NB4 (cell line): ENCODE measurements at regions not wholly inside any gene's neighbourhood (a gene's known extent, or its start where the extent isn't known, plus 50 kb on each side); places are given as distances from the start of the nearest gene placed in this dataset.

Experiments
- DNase-seq: peaks from one replicate; pipeline ENCODE4 v3.0.0; 2010; ENCODE audit warnings: low read depth
- H3K4me3 ChIP-seq: one replicate; pipeline ENCODE4 v1.5.1; 2011; ENCODE audit warnings: mild to moderate bottlenecking, low read depth, low read length, moderate library complexity
- MYC ChIP-seq: IDR thresholded peaks from 2 replicates; pipeline ENCODE4 v1.6.1; 2011; ENCODE audit warnings: low read depth, low read length
- POLR2A ChIP-seq: IDR thresholded peaks from 2 replicates; pipeline ENCODE4 v1.6.1; 2011; ENCODE audit warnings: mild to moderate bottlenecking; ENCODE audit not compliant: insufficient read length; ENCODE audit errors: extremely low read depth
- TF ChIP-seq, protein P1 (sequence below): IDR thresholded peaks from 2 replicates; pipeline ENCODE4 v1.6.1; 2011; ENCODE audit warnings: low read depth, low read length
- TF ChIP-seq, protein P2 (sequence below): IDR thresholded peaks from one replicate; pipeline ENCODE4 v1.5.1; 2012; ENCODE audit warnings: low read depth, low read length

DNA sequence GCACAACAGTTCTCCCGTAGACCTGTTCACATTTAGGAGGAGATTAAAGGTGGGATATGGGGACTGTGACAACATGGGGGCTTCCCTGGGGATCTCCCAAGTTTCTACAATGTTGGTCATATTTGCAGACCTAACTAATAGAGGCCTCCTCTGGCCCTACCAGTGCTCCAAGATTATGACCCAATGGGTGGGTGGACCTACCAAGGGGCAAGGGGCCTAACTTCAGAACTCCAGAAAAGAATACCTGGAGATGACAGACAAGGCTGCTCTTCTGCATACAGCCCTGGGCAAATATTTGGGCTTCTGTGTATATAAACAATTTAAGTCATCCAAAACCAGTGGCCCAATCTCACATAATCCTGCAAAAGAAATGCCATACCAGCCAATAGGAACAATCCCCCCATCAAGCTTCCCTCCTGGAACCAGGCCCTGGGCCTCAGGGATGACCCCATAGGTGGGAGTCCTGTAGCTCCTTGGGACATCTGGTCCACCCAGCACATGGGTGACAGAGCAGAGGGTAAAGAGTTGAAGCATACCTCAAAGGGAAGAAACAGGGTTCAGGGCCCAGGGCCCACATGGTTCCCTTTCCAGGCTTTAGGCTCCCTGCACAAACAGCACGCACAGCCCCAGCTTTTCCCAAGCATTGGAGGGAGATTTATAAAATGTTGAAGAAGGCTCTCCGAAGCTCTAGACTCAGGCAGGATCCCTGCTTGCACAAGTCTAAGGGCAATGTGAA lies 86.1 kb upstream of the CHST15 start:
- TF ChIP-seq, protein P1, sequence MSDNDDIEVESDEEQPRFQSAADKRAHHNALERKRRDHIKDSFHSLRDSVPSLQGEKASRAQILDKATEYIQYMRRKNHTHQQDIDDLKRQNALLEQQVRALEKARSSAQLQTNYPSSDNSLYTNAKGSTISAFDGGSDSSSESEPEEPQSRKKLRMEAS = no peak
- TF ChIP-seq, protein P2, sequence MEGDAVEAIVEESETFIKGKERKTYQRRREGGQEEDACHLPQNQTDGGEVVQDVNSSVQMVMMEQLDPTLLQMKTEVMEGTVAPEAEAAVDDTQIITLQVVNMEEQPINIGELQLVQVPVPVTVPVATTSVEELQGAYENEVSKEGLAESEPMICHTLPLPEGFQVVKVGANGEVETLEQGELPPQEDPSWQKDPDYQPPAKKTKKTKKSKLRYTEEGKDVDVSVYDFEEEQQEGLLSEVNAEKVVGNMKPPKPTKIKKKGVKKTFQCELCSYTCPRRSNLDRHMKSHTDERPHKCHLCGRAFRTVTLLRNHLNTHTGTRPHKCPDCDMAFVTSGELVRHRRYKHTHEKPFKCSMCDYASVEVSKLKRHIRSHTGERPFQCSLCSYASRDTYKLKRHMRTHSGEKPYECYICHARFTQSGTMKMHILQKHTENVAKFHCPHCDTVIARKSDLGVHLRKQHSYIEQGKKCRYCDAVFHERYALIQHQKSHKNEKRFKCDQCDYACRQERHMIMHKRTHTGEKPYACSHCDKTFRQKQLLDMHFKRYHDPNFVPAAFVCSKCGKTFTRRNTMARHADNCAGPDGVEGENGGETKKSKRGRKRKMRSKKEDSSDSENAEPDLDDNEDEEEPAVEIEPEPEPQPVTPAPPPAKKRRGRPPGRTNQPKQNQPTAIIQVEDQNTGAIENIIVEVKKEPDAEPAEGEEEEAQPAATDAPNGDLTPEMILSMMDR = no peak
- TF ChIP-seq MYC (no peak), POLR2A (no peak)
- DNase-seq = no peak
- H3K4me3 ChIP-seq = no peak overlapping the region

DNA sequence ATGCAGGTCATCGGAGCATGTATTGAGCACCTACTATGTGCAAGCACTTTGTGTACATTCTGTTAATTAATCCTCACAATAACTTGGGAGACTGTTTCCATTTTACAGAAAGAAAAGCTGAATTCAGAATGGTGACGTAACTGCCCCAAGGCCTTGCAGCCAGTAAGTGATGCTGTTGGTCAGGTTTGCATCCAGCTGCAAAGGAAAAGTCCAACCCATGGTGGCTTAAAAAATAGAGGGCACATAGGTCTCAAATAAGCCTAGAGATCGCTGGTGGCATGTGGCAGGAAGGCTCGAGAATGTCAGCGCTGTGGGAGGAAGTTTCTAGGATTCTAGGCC lies 83.8 kb upstream of the CHST15 start:
- no peak for DNase-seq
- TF ChIP-seq, protein P1 = no peak
- no peak for TF ChIP-seq MYC
- no peak for TF ChIP-seq POLR2A
- TF ChIP-seq, protein P2 = no peak
- no peak overlapping the region for H3K4me3 ChIP-seq

DNA sequence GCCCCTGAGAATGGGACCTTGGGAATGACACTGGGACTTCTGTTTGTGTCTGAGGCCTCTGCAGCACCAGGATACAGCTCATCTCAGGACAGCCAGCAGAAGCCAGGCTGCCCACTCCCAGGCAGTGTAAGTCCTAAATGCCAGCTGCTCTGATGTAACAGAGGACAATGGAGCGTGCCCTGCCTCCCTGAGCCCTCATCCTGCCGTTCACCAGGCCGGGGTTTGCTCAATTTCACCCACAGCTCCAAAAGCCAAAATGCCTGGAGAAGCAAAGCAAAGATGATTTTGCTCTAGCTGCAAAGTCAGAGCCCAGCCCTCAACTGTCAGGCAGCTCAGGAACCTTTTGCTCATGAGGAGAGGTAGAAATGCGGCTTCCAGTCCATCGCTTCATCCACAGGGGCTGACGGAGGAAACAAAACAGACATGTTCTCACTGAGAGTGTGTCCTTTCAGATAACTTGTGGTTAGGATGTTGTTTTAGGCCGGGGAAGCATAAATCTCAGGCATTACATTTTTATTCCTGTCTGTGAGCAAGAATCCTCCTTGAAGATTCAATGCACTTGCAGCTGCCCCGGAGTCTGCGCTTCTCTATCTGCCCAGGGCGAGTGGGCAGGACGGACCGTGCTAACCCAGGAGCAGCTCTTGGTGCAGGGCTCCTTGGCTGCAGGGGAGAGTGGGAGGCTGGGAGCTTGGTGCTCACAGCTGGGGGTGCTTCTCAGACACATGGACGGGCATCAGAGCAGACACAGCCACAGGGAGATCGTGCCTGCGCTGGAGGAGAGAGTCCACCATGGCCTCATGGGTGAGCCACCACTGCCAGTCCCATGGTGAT lies 83.2 kb upstream of the CHST15 start:
- TF ChIP-seq, protein P1 = no peak
- TF ChIP-seq, protein P2 = no peak
- TF ChIP-seq POLR2A (no peak), MYC (no peak)
- DNase-seq = no peak
- H3K4me3 ChIP-seq = no peak overlapping the region

DNA sequence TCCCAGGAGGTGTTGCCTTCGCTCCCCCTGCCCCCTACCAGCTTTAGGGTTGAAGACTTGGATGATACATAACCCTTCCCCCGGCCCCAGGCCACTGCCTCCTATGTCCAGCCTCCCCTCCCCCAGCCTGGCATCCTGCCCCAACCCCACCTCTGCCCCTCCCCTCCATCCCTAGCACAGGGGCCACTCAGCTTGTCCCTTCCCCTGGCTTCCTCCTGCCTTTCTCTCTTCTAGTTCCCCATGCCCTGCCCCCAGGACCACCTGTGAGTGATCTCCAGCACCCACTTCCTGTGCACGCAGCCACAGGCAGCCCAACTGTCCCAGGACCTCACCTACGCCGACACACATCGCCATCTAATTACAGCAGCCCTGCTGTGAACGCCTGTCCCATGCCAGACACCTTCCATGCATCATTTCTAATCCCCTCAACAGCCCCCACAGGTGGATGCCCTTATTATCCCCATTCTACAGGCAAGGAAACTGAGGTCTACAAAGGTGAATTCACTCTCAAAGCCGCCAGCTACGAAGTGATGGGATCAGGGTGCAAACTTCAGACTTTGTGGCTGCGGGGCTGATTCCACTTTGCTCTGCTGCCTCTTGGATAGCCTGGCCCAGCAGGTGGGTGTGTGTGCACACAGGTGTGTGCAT lies 82.4 kb upstream of the CHST15 start:
- TF ChIP-seq, protein P2 = no peak
- H3K4me3 ChIP-seq = no peak overlapping the region
- no peak for DNase-seq

DNA sequence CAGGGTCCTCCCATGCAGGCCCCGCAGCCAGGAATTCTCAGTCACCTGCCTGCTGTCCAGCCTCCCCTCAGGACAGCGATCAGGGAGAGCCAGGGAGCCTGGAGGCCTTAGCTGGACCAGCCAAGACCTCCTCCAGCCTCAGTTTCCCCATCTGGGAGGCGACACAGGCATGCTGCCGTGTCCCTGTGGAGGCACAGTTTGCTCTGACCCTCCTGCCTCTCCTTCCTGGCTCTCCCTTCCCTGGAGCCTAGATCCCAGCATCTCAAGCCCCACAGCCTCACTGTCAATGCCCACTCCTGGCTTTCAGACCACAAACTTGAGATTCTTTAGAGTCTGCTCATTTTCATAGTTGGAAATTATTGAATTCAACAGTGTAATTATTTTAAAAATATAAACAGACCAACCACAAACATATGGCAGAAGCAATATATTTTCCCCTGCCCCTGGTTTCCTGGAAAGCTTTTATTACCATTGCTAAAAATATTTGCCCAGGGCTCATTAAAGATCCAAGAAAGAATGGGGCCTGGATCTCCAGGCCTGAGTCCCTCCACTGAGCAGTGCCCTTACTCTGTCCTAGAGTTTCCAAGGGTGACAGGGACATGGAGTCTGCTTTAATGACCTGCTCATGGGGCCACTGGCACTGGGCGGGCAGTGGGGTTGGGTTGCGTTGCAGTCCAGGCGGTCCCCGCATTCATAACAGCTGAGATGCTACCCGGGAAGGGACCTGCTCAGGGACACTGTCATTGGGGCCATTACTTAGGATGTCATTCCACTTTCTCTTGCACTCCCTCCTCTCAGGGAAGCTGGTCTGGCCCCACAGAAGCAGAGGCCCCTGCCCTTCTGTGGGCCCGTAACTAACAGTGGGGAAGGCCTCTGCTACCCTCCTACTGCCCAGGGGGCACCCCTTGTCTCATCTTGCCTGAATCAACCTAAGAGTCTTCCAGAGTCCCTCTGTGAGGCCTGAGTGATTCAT lies 81.6 kb upstream of the CHST15 start:
- no peak overlapping the region for H3K4me3 ChIP-seq
- TF ChIP-seq, protein P1 = no peak
- TF ChIP-seq POLR2A (no peak), MYC (no peak)
- TF ChIP-seq, protein P2 = no peak
- DNase-seq = no peak
